AG09309 (cell line): ENCODE measurements at regions not wholly inside any gene's neighbourhood (a gene's known extent, or its start where the extent isn't known, plus 50 kb on each side); places are given as distances from the start of the nearest gene placed in this dataset.
"Not testable (repeated sequence)": the region's sequence is repeated elsewhere in the genome, so short reads cannot be mapped to it uniquely, and the experiment has no call there.

Source experiments
- DNase-seq: peaks from one replicate; pipeline ENCODE4 v3.0.0-alpha.2; 2010; ENCODE audit warnings: low read depth
- H3K4me3 ChIP-seq: 2 replicates; pipeline ENCODE4 v1.5.1; 2011; ENCODE audit warnings: mild to moderate bottlenecking, low read depth, low read length, moderate library complexity; ENCODE audit not compliant: control insufficient read depth
- TF ChIP-seq, protein P1 (sequence below): IDR thresholded peaks from 2 replicates; pipeline ENCODE4 v1.5.1; 2011; ENCODE audit warnings: mild to moderate bottlenecking, low read depth, low read length, inconsistent platforms; ENCODE audit not compliant: insufficient read depth, control insufficient read depth; ENCODE audit errors: missing control alignments

DNA sequence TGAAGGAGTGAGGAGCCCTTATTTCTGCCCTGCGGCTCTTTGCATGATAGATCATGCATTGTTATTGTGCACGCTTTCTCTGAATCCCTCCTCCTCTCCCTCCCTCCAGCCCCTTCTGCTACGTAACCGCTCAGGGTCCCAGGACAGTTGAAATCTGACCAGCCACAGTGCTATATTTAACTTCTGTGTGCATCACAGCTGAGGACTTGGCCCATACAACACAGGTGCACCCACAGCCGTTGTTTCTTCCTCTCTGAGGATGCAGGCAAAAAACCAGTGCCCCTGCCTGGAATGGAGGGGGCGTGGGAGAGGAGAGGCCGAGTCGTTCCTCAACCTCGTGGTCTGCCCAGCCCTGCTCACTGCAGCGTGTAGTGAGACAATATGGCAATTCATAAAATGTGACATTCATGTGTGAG is 335.6 kb upstream of the CLINT1 start:
- TF ChIP-seq, protein P1, sequence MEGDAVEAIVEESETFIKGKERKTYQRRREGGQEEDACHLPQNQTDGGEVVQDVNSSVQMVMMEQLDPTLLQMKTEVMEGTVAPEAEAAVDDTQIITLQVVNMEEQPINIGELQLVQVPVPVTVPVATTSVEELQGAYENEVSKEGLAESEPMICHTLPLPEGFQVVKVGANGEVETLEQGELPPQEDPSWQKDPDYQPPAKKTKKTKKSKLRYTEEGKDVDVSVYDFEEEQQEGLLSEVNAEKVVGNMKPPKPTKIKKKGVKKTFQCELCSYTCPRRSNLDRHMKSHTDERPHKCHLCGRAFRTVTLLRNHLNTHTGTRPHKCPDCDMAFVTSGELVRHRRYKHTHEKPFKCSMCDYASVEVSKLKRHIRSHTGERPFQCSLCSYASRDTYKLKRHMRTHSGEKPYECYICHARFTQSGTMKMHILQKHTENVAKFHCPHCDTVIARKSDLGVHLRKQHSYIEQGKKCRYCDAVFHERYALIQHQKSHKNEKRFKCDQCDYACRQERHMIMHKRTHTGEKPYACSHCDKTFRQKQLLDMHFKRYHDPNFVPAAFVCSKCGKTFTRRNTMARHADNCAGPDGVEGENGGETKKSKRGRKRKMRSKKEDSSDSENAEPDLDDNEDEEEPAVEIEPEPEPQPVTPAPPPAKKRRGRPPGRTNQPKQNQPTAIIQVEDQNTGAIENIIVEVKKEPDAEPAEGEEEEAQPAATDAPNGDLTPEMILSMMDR, result no peak
- no peak for DNase-seq
- no peak overlapping the region for H3K4me3 ChIP-seq

DNA sequence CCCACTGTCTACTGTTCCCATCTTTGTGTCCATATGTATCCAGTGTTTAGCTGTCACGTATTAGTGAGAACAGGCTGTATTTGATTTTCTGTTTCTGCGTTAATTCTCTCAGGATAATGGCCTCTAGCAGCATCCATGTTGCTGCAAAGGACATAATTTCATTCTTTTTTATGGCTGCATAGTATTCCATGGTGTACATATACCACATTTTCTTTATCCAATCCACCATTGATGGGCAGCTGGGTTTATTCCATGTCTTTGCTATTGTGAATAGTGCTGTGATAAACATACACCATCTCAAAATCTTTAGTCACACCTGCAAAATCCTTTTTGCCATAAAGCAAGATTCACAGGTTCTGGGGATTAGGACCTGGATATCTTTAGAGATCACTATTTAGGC is 334.4 kb upstream of the CLINT1 start:
- H3K4me3 ChIP-seq, DNase-seq: not testable (repeated sequence)

DNA sequence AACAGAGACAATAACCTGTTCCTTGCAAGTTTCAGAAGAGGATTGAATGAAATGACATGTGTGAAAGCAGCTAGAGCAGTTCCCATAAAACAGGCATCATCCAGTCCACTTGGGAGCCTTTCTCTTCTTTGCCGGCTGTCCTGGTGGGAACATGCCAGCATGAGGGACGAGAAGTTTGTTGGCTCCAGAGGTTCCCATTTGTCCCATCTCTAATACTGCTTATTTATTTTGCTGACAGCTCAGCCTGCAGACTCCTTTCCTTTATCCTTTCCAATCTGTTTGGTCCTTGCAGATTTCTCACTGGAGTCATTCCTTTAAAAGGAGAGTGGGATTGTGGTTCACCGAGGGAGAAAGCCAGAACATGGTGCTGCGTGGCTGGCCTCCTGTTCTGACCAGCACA is 321.5 kb upstream of the CLINT1 start:
- no peak overlapping the region for H3K4me3 ChIP-seq
- TF ChIP-seq, protein P1, result no peak
- DNase-seq, result no peak

DNA sequence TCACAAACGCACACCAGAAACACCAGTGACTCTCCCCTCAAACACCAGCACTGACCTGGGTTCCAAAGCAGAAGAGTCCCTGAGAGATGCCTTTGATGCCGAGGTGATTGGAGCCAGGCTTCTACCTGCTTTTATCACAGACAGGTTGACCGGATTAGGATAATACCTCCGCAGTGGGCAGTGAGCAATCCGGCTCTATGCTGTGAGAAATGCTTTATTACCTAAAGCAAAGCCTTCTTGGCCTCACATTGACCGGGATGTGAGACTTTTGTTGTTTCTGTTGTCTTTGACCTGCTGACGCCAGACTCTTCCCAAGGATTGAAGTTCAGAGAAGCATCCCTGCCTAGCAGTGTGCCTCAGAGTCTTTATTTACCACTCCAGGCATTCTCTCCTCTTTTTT is 320.3 kb upstream of the CLINT1 start:
- no peak overlapping the region for H3K4me3 ChIP-seq
- DNase-seq, result no peak
- TF ChIP-seq, protein P1, result no peak

DNA sequence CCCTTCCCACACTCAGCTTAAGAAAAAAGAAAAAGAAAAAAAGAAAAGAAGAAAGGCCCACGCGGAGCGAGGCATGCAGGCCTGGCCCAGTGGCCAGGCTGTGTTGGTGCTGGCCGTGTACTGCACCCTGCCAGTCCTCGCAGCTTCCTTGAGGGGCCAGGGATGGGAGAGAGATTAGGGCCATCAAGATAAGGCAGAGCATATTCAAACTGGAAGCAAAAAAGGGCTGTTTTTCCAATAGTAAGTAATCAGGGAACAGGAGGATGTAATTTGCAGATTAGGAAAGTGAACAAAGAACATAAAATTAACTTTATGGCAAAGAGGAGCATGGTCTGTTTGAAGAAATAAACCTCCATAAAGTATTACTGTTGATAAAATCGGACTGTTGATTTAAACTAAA is 319.6 kb upstream of the CLINT1 start:
- DNase-seq, result no peak
- no peak overlapping the region for H3K4me3 ChIP-seq
- TF ChIP-seq, protein P1, result no peak

DNA sequence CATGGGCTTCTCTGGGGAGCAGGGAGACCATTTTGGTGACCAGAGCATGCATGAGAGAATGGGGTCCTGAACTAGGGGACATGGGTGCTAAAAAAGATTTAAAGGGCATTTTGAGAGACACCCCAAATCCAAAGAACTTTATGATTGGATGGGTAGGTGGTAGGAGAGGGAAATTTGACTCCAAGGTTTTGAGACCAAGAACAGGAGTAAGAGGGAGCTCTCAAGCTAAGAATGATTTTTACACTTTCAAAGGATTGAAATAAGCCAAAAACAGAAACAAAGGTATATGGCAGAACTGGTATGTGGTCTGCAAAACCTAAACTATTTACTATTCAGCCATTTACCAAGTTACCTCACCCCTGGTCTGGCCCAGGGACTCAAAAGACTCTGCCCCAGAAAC is 318.2 kb upstream of the CLINT1 start:
- H3K4me3 ChIP-seq, result no peak overlapping the region
- TF ChIP-seq, protein P1, result no peak
- no peak for DNase-seq

DNA sequence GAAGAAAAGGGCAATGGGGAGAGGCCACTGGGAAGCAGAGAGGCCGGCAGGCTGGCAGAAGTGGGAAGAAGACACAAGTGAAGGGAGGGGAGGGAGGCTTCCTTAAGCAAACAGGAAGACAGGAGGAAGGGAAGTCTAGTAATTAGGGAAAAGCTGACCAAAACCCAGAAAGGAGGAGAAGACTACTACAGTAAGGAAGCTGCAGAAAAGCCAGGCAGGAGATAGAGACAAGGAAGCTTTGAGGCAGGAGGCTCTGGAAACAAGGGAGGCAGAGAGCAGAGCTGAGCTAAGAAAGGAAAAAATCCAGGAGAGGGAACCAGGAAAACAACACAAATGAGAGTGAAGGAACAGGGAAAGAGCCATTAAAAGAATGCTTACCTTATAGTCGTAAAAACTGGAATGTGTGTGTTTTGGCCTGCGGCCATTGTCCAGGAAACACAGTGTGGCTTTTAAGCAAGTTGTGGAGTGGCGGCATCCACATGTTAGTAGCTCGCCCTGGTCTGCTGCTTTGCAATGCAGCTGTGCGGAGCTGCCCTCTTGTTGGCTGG is 317.1 kb upstream of the CLINT1 start:
- no peak overlapping the region for H3K4me3 ChIP-seq
- DNase-seq, result no peak
- TF ChIP-seq, protein P1, result no peak
